ENCODE measurements at regions not wholly inside any gene's neighbourhood (a gene's known extent, or its start where the extent isn't known, plus 50 kb on each side); places are given as distances from the start of the nearest gene placed in this dataset.

DNA sequence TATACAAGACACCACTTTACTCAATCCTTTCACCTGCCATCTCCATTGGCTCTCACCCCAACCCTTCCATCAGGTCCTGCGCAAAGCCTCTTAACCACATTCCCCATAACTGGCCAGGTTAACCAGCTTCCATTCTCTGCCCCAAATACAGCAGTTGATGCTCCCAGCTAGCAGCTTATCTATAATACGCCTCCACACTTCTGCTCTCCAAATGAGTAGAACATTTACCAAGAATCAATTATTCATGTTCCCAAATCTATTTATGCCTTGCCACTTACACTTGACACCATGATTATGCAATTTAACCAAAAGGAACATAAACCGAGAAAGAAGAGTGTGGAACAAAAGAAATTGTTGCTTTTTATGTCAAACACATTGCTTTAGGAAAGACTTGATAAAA lies 103.7 kb upstream of the TPM1 start:
- no peak for DNase-seq

DNA sequence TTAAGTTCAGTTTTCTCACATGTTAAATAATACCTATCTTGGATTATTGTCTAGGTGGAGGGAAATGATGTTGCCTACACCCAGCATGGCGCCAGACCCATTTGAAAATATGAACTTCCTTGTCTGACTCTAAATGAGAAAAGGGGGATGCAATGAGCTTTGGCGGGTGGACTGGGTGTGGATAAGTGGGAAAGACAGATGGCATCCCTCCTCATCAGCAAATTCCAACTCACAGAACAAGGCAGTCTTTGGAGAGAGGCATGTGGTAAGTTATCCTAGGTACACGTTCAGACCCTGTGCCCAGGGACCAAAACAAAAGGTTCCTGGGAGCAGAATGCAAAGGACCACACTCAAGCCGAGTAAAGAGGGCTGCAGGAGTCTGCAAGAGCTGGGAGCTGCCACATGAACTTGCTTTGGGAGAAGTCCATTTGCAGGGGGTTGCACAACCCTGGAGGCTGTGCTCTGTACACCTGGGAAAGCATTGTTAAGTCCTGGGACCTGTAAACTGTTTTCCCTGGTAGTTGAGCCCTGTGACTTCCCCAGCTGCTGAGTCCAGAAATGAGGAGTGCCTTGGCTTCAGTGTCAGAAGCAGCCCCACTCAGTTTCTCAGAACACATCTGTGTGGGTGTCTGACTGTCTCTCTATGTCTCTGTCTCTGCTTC lies 102.3 kb upstream of the TPM1 start:
- DNase-seq = no peak

GRCh38 chr15:62940755-62941361 lies 101.7 kb upstream of the TPM1 start:
- peak in 1 of 2 donors; percentile 6 for DNase-seq

DNA sequence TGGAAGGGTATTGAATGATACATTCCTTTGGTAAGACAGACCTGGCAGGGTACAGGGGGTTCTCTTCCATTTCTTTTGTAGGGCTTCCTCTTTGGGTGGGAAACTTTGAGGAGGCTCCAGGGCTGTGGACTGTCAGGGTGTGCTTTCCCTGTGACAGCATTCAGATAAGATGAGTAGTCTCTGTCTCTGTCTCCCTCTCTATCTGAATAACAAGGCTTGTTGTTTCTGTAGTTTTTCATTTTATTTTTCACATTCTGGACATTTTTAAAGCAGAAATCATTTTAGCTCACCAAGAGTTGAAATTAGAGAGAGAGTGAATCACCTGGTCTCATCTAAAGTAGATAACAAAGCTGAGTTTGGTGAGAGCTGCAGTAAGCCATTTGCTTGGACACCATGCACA lies 100.8 kb upstream of the TPM1 start:
- DNase-seq = no peak

- DNase-seq = no peak
Measured at GRCh38 chr15:62942428-62942827, 100.1 kb upstream of the TPM1 start.

GRCh38 chr15:62945063-62945462 lies 97.5 kb upstream of the TPM1 start:
- DNase-seq = no peak

DNA sequence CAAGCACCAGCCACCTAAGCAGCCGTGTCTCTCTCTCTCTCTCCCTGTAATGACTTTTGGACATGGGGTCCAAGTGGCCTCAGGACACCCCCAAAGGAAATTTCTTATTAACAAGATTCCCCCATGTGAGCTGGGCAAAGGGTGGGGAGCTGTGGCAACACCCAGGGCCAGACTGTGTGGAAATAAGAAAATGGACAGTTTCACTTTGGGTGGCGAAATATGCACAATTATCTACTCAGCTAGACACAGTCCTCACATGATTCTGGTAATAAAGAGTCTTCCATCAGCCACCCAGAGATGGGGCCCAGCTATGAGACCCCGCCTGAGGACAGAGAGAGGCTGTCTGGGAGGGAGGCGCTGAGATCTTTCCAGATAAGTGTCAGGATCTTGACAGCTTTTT lies 96.8 kb upstream of the TPM1 start:
- no peak for DNase-seq

GRCh38 chr15:62946940-62947339 lies 95.6 kb upstream of the TPM1 start:
- DNase-seq = no peak

DNA sequence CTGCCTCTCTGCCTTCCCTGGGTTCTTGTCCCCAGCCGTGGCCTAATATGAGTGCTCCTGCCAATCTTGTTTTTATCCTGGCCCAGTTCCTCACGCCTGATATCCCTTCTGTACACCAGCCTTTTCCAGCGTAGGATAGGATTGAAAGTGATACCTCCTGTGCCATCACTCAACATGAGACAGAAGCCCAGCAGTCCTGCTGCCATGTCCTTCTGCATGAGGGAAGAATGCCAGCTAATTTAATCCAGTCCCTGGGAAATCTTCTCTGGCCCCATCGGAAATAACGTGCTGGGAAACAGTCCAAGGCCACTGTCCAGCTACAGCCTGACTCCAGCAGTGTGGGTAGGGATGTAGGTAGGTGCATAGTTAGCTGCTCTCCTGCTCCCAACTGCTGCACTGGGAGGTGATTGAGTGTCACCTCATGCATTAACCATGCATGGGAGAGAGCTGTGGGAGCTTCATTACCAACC lies 92.0 kb upstream of the TPM1 start:
- DNase-seq = no peak

DNA sequence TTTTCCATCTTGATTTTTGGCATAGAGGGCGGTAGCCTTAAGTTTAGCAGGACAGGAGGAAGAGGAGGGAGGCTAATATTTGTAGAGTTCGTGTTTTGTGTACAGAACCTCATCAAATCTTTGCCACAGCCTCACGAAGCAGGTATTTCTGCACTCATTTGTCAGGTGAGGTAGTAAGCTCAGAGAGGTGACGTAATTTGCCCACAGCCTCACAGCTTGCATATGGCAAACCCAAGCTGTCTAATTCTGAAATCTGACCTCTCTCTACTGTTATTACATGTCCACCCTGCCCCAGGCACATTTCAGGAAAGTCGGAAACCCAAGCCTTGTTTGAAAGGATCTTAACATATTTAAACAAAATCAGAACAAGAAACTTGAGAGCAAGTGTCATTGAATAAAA lies 91.1 kb upstream of the TPM1 start:
- DNase-seq = no peak

DNA sequence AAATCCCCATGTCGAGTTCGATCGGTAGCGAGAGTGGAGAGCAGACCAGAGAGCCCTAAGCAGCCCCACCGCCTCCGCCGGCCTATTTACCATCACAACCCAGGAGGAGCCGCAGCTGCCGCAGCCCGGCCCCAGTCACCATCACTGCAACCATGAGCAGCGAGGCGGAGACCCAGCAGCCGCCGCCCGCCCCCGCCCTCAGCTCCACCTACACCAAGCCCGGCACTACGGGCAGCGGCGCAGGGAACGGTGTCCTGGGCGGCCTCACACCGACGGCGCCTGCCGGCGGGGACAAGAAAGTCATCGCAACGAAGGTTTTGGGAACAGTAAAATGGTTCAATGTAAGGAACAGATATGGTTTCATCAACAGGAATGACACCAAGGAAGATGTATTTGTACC lies 89.5 kb upstream of the TPM1 start:
- DNase-seq = no peak

- DNase-seq = no peak
Measured at GRCh38 chr15:62953496-62954045, 89.0 kb upstream of the TPM1 start.

- no peak for DNase-seq
Measured at GRCh38 chr15:62957130-62957529, 85.4 kb upstream of the TPM1 start.

DNA sequence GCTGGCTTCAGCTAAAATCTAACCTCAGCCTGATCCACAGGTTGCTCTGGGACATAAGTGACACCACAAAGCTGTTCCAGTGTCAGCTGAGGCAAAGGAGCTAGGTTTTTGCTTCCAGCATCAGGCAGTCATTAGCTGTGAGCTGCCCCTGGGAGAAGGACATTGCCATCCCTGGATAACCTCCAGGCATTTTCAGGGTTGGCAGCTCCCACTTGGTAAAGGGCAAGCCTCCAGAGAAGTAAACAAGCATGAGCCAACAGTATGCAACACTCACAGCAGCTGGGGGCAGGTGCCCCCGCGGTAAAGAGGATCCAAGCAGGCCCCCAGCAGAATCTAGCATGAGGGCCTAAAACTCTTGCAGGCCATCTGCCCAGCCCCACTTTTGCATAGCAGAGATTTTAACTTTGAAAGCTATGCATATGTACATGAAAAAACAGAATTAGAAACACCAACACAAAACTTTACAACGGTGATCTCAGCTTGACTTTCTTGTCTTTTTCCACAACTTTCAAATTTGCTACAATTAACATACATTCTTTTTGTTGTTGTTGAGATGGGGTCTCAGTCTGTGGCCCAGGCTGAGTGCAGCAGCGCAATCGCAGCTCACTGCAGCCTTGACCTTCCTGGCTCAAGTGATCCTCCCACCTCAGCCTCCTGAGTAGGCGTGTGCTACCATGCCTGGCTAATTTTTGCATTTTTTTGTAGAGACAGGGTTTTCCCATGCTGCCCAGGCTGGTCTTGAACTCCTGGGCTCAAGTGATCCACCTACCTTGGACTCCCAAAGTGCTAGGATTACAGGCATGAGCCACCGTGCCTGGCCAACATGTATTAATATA lies 83.8 kb upstream of the TPM1 start:
- no peak for DNase-seq

- no peak for DNase-seq
Measured at GRCh38 chr15:62961134-62961533, 81.4 kb upstream of the TPM1 start.

DNA sequence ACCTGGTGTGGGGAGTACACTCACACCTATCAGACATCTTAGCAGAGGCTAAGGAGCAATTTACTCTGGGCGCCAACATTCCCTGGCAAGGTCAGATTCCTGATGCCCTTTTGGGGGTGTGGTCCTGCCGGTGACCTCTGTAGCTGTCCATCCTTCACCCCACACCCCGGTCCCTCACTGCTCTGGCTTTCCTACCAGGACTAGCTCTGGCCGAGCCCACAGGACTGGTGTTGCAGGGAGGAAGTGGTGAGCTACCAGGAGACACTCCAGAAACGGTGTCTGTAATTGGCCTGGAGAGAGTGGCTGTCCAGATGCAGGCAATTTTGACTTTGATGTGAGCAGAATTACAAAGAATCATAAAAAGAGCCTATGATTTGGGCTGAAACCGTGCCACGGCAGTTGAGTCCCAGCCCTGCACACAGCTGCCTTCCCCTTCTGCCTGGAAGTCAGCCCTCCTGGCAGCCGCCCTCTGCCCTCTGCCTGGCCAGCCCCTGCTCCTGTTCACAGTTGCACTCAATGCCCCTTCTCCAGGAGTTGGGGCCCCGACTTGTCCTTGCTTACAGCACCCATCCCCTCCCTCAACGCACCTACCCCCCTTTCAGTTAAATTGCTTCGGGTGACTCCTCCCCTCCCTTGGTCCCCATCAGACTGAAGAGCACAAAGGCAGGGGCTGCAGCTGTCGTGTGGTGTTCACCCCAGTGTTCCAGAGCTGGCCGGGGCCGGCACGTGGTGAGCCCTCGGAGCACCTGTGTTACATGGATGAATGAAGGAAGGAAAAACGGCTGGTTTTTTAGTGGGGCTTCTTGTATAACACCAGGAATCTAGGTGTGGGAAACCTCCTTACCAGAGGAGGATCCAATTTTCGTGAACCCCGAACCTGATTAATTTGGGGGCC lies 80.2 kb upstream of the TPM1 start:
- no peak for DNase-seq

- no peak for DNase-seq
Measured at GRCh38 chr15:62964251-62964650, 78.3 kb upstream of the TPM1 start.

- DNase-seq = no peak
Measured at GRCh38 chr15:62966294-62967078, 76.1 kb upstream of the TPM1 start.

DNA sequence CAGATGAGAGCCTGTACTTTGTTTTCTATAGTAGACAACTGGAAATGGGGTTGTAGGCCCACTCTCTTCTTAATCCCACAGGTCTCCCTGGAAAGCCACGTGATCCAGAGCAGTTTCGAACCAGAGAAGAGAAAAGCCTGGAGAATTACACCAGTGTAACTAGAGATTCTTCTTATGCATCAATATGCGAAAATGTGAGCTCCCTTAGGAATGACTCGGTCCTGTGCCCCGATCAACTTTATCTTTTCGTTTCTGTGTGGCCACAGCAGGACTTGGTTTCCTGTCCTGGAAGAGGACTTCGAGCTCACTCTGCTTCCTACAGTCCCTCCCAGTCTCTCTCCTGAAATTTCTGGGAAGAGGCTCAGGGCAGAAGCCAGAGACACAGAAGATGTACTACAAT lies 73.8 kb upstream of the TPM1 start:
- DNase-seq = no peak

- no peak for DNase-seq
Measured at GRCh38 chr15:62969442-62970089, 73.0 kb upstream of the TPM1 start.

GRCh38 chr15:62972814-62973213 lies 69.7 kb upstream of the TPM1 start:
- DNase-seq = no peak
